Epithelial cell of proximal tubule (primary cell): ENCODE measurements at regions not wholly inside any gene's neighbourhood (a gene's known extent, or its start where the extent isn't known, plus 50 kb on each side); places are given as distances from the start of the nearest gene placed in this dataset.

ENCODE experiments used
- DNase-seq: peaks from one replicate; pipeline ENCODE4 v3.0.0-alpha.2; 2011; ENCODE audit warnings: low read depth
- H3K4me3 ChIP-seq: 2 replicates; pipeline ENCODE4 v1.5.1; 2011; ENCODE audit warnings: low read depth, mild to moderate bottlenecking, low read length
- TF ChIP-seq, protein P1 (sequence below): conservative IDR thresholded peaks from 2 replicates; pipeline ENCODE4 v1.5.1; 2012; ENCODE audit warnings: low read depth, mild to moderate bottlenecking, low read length

DNA sequence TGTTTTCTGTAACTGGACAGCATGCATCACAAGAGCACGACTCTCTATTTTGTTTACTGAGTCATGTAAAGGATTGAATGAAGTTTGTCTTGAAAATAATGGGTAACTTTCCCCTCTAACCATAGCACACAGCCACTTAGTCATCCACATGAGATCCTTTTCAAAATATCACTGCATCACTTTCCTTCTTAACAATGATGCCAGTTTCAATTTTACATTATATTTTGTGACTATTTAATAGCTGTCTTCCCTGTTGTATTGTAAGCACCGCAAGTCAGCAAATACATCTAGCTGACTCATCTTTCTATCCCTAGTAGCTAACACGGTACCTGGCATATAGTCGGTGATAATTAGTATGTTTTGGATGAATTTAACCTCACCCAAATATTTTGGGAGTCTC, 83.3 kb upstream of the PPM1H start:
- TF ChIP-seq, protein P1, sequence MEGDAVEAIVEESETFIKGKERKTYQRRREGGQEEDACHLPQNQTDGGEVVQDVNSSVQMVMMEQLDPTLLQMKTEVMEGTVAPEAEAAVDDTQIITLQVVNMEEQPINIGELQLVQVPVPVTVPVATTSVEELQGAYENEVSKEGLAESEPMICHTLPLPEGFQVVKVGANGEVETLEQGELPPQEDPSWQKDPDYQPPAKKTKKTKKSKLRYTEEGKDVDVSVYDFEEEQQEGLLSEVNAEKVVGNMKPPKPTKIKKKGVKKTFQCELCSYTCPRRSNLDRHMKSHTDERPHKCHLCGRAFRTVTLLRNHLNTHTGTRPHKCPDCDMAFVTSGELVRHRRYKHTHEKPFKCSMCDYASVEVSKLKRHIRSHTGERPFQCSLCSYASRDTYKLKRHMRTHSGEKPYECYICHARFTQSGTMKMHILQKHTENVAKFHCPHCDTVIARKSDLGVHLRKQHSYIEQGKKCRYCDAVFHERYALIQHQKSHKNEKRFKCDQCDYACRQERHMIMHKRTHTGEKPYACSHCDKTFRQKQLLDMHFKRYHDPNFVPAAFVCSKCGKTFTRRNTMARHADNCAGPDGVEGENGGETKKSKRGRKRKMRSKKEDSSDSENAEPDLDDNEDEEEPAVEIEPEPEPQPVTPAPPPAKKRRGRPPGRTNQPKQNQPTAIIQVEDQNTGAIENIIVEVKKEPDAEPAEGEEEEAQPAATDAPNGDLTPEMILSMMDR, result no peak
- H3K4me3 ChIP-seq, result no peak overlapping the region
- DNase-seq, result peak; percentile 12

DNA sequence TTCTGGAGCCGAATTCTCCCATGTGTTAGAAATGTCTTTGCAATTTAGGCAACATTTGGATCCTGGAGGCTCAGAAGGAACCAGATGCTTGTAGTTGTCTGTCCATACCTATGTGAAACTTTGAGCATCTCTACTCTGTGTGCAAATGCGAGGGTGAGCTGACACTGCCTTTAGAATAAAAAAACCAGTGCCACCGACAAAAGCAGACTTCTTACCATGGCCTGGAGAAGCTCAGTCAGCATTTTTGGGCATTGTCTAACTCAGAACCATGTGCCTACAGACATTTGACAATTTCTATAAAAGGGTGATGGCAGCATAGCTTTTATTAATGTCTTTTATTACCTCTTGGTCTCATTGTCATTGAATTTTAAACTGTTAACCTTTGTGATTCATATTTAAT, 78.4 kb upstream of the PPM1H start:
- no peak overlapping the region for H3K4me3 ChIP-seq
- no peak for DNase-seq
- TF ChIP-seq, protein P1, result no peak

DNA sequence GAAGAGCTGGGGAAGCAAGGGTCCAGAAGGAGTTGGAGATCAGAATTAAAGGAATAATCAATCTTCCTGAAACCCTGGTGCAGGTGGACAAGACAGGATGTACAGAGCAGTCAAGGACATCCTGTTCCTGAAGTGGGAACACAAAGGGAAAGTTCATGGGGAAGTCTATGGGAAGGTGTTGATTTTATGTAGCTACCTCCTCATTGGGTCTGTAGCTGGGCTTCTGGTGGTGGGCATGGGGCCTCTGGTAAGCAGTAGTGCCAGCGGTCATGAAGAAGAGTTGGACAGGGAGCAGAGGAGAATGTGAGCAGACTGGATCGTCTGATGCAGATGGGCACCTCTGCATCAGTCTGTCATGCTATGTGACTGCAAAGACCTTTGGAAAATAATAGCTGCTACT, 75.7 kb upstream of the PPM1H start:
- DNase-seq, result no peak
- TF ChIP-seq, protein P1, result no peak
- no peak overlapping the region for H3K4me3 ChIP-seq

DNA sequence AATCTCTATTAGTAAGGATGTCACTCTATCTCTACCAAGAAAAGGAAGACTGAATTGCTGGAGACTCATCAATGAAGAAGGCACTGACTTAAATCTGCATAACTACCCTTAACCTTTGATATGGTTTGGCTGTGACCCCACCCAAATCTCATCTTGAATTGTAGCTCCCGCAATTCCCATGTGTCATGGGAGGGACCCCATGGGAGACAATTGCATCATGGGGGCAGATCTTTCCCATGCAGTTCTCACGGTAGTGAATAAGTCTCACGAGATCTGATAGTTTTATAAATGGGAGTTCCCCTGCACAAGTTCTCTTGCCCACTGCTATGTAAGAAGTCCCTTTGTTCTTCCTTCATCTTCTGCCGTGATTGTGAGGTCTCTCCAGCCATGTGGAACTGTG, 73.4 kb upstream of the PPM1H start:
- TF ChIP-seq, protein P1, result no peak
- no peak overlapping the region for H3K4me3 ChIP-seq
- no peak for DNase-seq

DNA sequence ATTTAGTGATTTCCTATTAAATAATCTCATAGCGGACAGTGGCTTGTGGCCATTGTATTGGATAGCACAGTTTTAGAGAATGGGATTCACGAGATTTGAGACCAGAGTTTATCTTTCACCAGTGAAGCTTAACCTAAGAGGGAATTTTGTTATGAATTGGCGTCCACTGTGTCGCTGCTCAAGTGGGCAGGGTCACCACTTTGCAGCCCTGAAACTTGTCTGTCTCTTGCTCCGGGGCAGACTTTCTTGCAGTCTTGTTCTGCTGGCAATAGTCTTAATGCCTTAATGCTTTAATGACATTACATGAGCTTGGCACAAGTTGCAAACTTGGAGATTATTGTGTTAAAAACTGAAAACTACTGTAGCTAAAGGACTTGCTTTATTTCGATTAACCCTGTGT, 72.8 kb upstream of the PPM1H start:
- no peak for DNase-seq
- no peak overlapping the region for H3K4me3 ChIP-seq
- TF ChIP-seq, protein P1, result no peak

DNA sequence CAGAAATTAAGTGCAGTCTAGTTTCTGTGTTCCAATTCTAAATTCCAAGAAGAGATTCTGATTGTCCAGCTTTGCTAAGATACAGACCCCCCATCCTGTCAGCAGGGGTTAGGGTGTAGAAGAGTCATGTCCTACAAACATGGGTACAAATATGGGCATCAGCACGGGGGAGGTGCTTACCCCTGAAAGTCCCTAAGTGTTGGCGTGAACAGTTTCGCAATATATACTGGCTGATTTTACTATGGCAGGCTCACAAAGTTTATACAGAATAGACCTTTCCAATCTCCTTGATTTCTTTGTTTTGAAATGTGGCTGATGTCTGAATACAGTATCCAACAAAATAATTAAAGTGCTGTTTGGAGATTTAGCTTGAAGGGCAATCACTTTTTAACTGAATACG, 71.6 kb upstream of the PPM1H start:
- TF ChIP-seq, protein P1, result no peak
- no peak overlapping the region for H3K4me3 ChIP-seq
- DNase-seq, result no peak

DNA sequence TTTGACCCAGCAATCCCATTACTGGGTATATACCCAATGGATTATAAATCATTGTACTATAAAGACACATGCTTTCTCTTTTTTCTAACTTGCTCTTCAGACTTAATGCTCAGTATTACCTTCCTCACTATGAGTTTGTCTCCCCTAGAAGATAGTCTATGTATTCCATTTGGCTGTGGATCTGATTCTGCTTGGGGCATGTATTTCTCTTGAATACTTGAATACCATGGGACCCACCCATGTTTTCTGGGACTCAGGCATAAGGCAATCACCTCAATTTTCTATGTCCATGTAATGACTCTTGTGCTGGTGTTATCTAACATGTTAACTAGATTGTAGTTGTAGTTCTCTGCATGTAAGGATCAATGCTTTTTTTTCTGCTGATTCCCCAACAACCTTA, 70.4 kb upstream of the PPM1H start:
- DNase-seq, result no peak
- TF ChIP-seq, protein P1, result no peak
- H3K4me3 ChIP-seq, result no peak overlapping the region
